HEK293 (cell line): ENCODE measurements at regions not wholly inside any gene's neighbourhood (a gene's known extent, or its start where the extent isn't known, plus 50 kb on each side); places are given as distances from the start of the nearest gene placed in this dataset.

Experiments used
- CTCF ChIA-PET: fragments of 350-600 bp; formaldehyde crosslinking; extraction: SDS; loops from one replicate; lab custom pipeline; 2021; ENCODE audit warnings: antibody characterized with exemption; lab: Yijun Ruan, JAX
- POLR2A ChIA-PET: fragments of 300-600 bp; formaldehyde crosslinking; extraction: SDS; loops from one replicate; lab custom pipeline; 2020; ENCODE audit warnings: antibody characterized with exemption, inconsistent platforms; lab: Yijun Ruan, JAX
- H3K27ac ChIP-seq: fragments of 200-500 bp; sonication (Bioruptor generic); 2 replicates; pipeline ENCODE4 v1.5.1; 2014; ENCODE audit warnings: low read depth, low read length, control low read depth, inconsistent platforms; ENCODE audit errors: extremely low read depth
- H3K36me3 ChIP-seq, 2 experiments: fragments of 200-500 bp in 1 of 2; sonication (Bioruptor generic) in 1 of 2; 1 replicate in 1 of 2; 2 replicates in 1 of 2; pipeline ENCODE4 v1.5.1; 2014 to 2017; ENCODE audit warnings: inconsistent platforms in 2 of 2, low read length in 2 of 2; ENCODE audit not compliant: control insufficient read depth in 2 of 2, insufficient read depth in 1 of 2
- H3K4me1 ChIP-seq: fragments of 200-500 bp; sonication (Bioruptor generic); 2 replicates; pipeline ENCODE4 v1.5.1; 2014; ENCODE audit warnings: mild to moderate bottlenecking, low read length, inconsistent platforms; ENCODE audit not compliant: control insufficient read depth, insufficient read depth
- H3K4me3 ChIP-seq: 2 replicates; pipeline ENCODE4 v1.5.1; 2011; ENCODE audit warnings: low read depth, mild to moderate bottlenecking, control low read depth, low read length, moderate library complexity
- H3K9me3 ChIP-seq: fragments of 200-500 bp; sonication (Bioruptor generic); 2 replicates; pipeline ENCODE4 v1.5.1; 2014; ENCODE audit warnings: low read depth, low read length, inconsistent platforms; ENCODE audit not compliant: control insufficient read depth, insufficient read depth
- BCL11B ChIP-seq: fragments of 450-650 bp; formaldehyde crosslinking; IDR thresholded peaks from 2 replicates; pipeline ENCODE4 v1.5.1; 2016; ENCODE audit warnings: low read depth, missing biosample characterization, missing genetic modification characterization
- EGR2 ChIP-seq: fragments of 450-650 bp; formaldehyde crosslinking; IDR thresholded peaks from 2 replicates; pipeline ENCODE4 v1.5.1; 2016; ENCODE audit warnings: low read depth, missing biosample characterization, missing genetic modification characterization
- GLI4 ChIP-seq: fragments of 450-650 bp; formaldehyde crosslinking; IDR thresholded peaks from 2 replicates; pipeline ENCODE4 v1.5.1; 2016; ENCODE audit warnings: missing biosample characterization, missing genetic modification characterization
- HOXA7 ChIP-seq: sonication (generic); formaldehyde crosslinking; IDR thresholded peaks from 2 replicates; pipeline ENCODE4 v1.8.1; 2022; ENCODE audit warnings: missing genetic modification reagents, borderline replicate concordance
- HOXC10 ChIP-seq: sonication (generic); formaldehyde crosslinking; IDR thresholded peaks from 2 replicates; pipeline ENCODE4 v1.8.1; 2023; ENCODE audit warnings: mild to moderate bottlenecking, missing genetic modification reagents
- OVOL3 ChIP-seq: fragments of 450-650 bp; formaldehyde crosslinking; IDR thresholded peaks from 2 replicates; pipeline ENCODE4 v1.5.1; 2016; ENCODE audit warnings: missing biosample characterization, missing genetic modification characterization
- RBAK ChIP-seq: fragments of 450-650 bp; formaldehyde crosslinking; IDR thresholded peaks from 2 replicates; pipeline ENCODE4 v1.5.1; 2016; ENCODE audit warnings: missing biosample characterization, missing genetic modification characterization
- SALL2 ChIP-seq: fragments of 450-650 bp; formaldehyde crosslinking; IDR thresholded peaks from 2 replicates; pipeline ENCODE4 v1.5.0; 2017; ENCODE audit warnings: missing biosample characterization, mild to moderate bottlenecking, missing genetic modification characterization, borderline replicate concordance
- SP2 ChIP-seq: fragments of 450-650 bp; formaldehyde crosslinking; IDR thresholded peaks from 2 replicates; pipeline ENCODE4 v1.5.1; 2016; ENCODE audit warnings: missing biosample characterization, missing genetic modification characterization
- ZNF114 ChIP-seq: fragments of 450-650 bp; formaldehyde crosslinking; IDR thresholded peaks from 2 replicates; pipeline ENCODE4 v1.5.0; 2017; ENCODE audit warnings: missing biosample characterization, missing genetic modification characterization
- ZNF140 ChIP-seq: fragments of 450-650 bp; formaldehyde crosslinking; IDR thresholded peaks from 2 replicates; pipeline ENCODE4 v1.5.1; 2016; ENCODE audit warnings: missing biosample characterization, missing genetic modification characterization
- ZNF157 ChIP-seq: fragments of 450-650 bp; formaldehyde crosslinking; IDR thresholded peaks from 2 replicates; pipeline ENCODE4 v1.5.1; 2016; ENCODE audit warnings: missing biosample characterization, missing genetic modification characterization
- ZNF23 ChIP-seq: fragments of 450-650 bp; formaldehyde crosslinking; IDR thresholded peaks from 2 replicates; pipeline ENCODE4 v1.5.1; 2016; ENCODE audit warnings: missing biosample characterization, missing genetic modification characterization, borderline replicate concordance
- ZNF324 ChIP-seq: fragments of 450-650 bp; formaldehyde crosslinking; IDR thresholded peaks from 2 replicates; pipeline ENCODE4 v1.5.1; 2016; ENCODE audit warnings: missing biosample characterization, missing genetic modification characterization
- ZNF341 ChIP-seq: fragments of 450-650 bp; formaldehyde crosslinking; IDR thresholded peaks from 2 replicates; pipeline ENCODE4; 2016; ENCODE audit warnings: low read depth, missing biosample characterization, missing genetic modification characterization
- ZNF423 ChIP-seq: fragments of 450-650 bp; formaldehyde crosslinking; IDR thresholded peaks from 2 replicates; pipeline ENCODE4 v1.5.1; 2016; ENCODE audit warnings: missing biosample characterization, missing genetic modification characterization
- ZNF561 ChIP-seq: fragments of 450-650 bp; IDR thresholded peaks from 2 replicates; pipeline ENCODE4 v1.5.1; 2018; ENCODE audit warnings: missing biosample characterization, missing genetic modification characterization, borderline replicate concordance
- ZNF571 ChIP-seq: fragments of 450-650 bp; formaldehyde crosslinking; IDR thresholded peaks from 2 replicates; pipeline ENCODE4 v1.5.0; 2017; ENCODE audit warnings: missing biosample characterization, missing genetic modification characterization
- ZNF585B ChIP-seq: fragments of 450-650 bp; formaldehyde crosslinking; IDR thresholded peaks from 2 replicates; pipeline ENCODE4 v1.5.1; 2016; ENCODE audit warnings: missing biosample characterization, missing genetic modification characterization
- ZNF600 ChIP-seq: fragments of 450-650 bp; formaldehyde crosslinking; IDR thresholded peaks from 2 replicates; pipeline ENCODE4 v1.5.1; 2016; ENCODE audit warnings: missing biosample characterization, missing genetic modification characterization
- ZNF623 ChIP-seq: fragments of 450-650 bp; formaldehyde crosslinking; IDR thresholded peaks from 2 replicates; pipeline ENCODE4 v1.5.1; 2016; ENCODE audit warnings: missing biosample characterization, missing genetic modification characterization
- ZNF747 ChIP-seq: fragments of 450-650 bp; formaldehyde crosslinking; IDR thresholded peaks from 2 replicates; pipeline ENCODE4 v1.5.1; 2016; ENCODE audit warnings: missing biosample characterization, missing genetic modification characterization
- ZNF776 ChIP-seq: fragments of 450-650 bp; formaldehyde crosslinking; IDR thresholded peaks from 2 replicates; pipeline ENCODE4 v1.5.0; 2017; ENCODE audit warnings: missing biosample characterization, missing genetic modification characterization, borderline replicate concordance
- TF ChIP-seq, protein P1 (sequence below): fragments of 450-650 bp; formaldehyde crosslinking; IDR thresholded peaks from 2 replicates; pipeline ENCODE4 v1.5.1; 2017; ENCODE audit warnings: missing biosample characterization, missing genetic modification characterization
- TF ChIP-seq, protein P2 (sequence below): fragments of 450-650 bp; formaldehyde crosslinking; IDR thresholded peaks from 2 replicates; pipeline ENCODE4 v1.5.1; 2017; ENCODE audit warnings: missing biosample characterization, missing genetic modification characterization
- TF ChIP-seq, protein P3 (sequence below): fragments of 450-650 bp; formaldehyde crosslinking; conservative IDR thresholded peaks from 2 replicates; pipeline ENCODE4 v1.5.1; 2016; ENCODE audit warnings: low read depth, missing biosample characterization, missing genetic modification characterization

DNA sequence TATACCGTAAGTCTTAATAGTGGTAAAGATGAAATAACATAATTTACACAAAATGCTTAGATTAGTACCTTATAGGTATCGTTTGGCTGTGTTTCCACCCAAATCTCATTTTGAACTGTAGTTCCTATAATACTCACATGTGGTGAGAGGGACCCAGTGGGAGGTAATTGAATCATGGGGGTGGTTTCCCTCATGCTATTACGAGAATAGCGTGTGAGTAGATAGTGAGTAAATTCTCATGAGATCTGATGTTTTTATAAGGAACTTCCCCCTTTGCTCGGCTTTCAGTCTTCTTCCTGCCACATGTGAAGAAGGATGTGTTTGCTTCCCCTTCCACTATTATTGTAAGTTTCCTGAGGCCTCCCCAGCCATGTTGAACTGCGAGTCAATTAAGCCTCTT is 426.3 kb upstream of the POT1 start (continued):
- TF ChIP-seq ZNF23 (tag by site-specific recombination): no peak
- TF ChIP-seq HOXC10 (CRISPR knock-in tag): no peak
- TF ChIP-seq ZNF623 (tag by site-specific recombination): no peak
- TF ChIP-seq HOXA7 (CRISPR knock-in tag): no peak
- TF ChIP-seq SALL2 (tag by site-specific recombination): no peak
- no peak for TF ChIP-seq ZNF114 (tag by site-specific recombination)

DNA sequence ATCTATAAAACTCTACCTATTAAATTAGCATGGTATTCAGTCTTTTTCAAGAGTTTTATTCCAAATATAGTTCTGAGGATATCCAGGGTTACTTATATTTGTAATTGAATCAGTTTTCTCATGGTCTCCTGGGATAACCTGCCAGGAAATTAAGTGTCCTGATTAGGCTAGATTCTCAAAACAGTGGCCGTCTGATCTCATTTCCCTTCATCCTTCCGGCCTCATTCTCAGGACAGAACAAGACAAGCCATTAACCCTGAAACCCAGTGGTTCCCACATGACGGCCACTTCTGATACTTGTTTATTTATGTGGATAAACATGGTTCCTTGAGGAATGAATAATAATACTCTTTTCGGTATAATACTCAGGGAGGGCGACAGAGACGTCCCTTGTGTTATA is 417.6 kb upstream of the POT1 start:
- Histone ChIP-seq H3K4me3 (no peak overlapping the region), H3K4me1 (no peaks in the 10 kb centered on the region), H3K9me3 (no peaks in the 10 kb centered on the region), H3K36me3 (no peaks in the 10 kb centered on the region), H3K27ac (no peak overlapping the region)
- CTCF ChIA-PET: no interaction called here
- TF ChIP-seq ZNF423 (no peak), ZNF341 (no peak), ZNF561 (tag by site-specific recombination) (no peak)
- POLR2A ChIA-PET: no interaction called here

DNA sequence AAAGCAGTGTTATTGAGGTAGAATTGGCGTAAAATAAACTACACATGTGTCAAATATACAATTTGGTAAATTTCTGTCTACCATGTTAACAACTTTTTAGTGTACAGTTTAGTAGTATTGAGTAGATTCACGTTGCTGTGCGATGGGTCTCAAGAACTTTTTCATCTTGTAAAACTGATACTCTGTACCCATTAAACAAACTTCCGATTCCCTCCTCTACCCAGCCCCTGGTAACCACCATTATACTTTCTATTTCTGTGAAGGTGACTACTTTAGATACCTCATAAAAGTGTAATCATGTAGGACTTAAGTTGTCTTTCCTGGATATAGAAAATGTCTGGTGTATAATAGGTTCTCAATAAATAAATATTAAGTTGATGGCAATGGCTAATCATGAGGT is 408.5 kb upstream of the POT1 start:
- ChIA-PET POLR2A (no interaction called here), CTCF (no interaction called here)
- Histone ChIP-seq H3K9me3 (no peaks in the 10 kb centered on the region), H3K4me1 (no peaks in the 10 kb centered on the region), H3K27ac (no peak overlapping the region), H3K4me3 (no peak overlapping the region), H3K36me3 (no peaks in the 10 kb centered on the region)
- TF ChIP-seq EGR2 (tag by site-specific recombination) (no peak), ZNF747 (tag by site-specific recombination) (no peak), RBAK (no peak), ZNF623 (tag by site-specific recombination) (no peak), GLI4 (tag by site-specific recombination) (no peak), ZNF776 (tag by site-specific recombination) (no peak), ZNF571 (no peak)
- TF ChIP-seq, protein P1, sequence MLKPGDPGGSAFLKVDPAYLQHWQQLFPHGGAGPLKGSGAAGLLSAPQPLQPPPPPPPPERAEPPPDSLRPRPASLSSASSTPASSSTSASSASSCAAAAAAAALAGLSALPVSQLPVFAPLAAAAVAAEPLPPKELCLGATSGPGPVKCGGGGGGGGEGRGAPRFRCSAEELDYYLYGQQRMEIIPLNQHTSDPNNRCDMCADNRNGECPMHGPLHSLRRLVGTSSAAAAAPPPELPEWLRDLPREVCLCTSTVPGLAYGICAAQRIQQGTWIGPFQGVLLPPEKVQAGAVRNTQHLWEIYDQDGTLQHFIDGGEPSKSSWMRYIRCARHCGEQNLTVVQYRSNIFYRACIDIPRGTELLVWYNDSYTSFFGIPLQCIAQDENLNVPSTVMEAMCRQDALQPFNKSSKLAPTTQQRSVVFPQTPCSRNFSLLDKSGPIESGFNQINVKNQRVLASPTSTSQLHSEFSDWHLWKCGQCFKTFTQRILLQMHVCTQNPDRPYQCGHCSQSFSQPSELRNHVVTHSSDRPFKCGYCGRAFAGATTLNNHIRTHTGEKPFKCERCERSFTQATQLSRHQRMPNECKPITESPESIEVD (tag by site-specific recombination): no peak
- TF ChIP-seq, protein P2, sequence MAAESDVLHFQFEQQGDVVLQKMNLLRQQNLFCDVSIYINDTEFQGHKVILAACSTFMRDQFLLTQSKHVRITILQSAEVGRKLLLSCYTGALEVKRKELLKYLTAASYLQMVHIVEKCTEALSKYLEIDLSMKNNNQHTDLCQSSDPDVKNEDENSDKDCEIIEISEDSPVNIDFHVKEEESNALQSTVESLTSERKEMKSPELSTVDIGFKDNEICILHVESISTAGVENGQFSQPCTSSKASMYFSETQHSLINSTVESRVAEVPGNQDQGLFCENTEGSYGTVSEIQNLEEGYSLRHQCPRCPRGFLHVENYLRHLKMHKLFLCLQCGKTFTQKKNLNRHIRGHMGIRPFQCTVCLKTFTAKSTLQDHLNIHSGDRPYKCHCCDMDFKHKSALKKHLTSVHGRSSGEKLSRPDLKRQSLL (tag by site-specific recombination): no peak

DNA sequence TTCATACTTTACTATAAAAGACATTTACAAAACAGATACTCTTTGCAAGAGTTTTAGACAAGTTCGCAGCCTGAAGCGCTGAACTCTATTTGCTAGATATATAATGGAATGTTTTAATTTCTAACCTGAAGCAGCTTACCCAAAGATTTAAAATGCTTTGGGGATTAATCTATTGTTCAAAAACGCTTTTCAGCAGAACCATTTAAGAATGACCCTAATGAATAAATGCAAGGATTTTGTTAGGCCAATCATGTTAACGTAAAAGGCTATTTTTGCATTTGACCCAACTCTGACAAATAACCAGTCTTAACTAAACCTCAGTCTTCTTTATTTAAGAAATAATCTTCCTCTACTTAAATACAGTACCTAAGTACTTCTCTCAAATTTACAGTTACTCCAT is 406.7 kb upstream of the POT1 start:
- no peak overlapping the region for H3K4me3 ChIP-seq
- CTCF ChIA-PET: interaction anchor here (0.6 kb wide), 1 partner anchor 58 kb away, joined by 3 read pairs; no protein-coding TSS in a partner anchor
- TF ChIP-seq ZNF157 (no peak), ZNF324 (tag by site-specific recombination) (no peak), ZNF140 (tag by site-specific recombination) (no peak), SP2 (tag by site-specific recombination) (no peak), OVOL3 (tag by site-specific recombination) (no peak), ZNF585B (tag by site-specific recombination) (no peak), ZNF600 (tag by site-specific recombination) (no peak), BCL11B (no peak)
- TF ChIP-seq, protein P3, sequence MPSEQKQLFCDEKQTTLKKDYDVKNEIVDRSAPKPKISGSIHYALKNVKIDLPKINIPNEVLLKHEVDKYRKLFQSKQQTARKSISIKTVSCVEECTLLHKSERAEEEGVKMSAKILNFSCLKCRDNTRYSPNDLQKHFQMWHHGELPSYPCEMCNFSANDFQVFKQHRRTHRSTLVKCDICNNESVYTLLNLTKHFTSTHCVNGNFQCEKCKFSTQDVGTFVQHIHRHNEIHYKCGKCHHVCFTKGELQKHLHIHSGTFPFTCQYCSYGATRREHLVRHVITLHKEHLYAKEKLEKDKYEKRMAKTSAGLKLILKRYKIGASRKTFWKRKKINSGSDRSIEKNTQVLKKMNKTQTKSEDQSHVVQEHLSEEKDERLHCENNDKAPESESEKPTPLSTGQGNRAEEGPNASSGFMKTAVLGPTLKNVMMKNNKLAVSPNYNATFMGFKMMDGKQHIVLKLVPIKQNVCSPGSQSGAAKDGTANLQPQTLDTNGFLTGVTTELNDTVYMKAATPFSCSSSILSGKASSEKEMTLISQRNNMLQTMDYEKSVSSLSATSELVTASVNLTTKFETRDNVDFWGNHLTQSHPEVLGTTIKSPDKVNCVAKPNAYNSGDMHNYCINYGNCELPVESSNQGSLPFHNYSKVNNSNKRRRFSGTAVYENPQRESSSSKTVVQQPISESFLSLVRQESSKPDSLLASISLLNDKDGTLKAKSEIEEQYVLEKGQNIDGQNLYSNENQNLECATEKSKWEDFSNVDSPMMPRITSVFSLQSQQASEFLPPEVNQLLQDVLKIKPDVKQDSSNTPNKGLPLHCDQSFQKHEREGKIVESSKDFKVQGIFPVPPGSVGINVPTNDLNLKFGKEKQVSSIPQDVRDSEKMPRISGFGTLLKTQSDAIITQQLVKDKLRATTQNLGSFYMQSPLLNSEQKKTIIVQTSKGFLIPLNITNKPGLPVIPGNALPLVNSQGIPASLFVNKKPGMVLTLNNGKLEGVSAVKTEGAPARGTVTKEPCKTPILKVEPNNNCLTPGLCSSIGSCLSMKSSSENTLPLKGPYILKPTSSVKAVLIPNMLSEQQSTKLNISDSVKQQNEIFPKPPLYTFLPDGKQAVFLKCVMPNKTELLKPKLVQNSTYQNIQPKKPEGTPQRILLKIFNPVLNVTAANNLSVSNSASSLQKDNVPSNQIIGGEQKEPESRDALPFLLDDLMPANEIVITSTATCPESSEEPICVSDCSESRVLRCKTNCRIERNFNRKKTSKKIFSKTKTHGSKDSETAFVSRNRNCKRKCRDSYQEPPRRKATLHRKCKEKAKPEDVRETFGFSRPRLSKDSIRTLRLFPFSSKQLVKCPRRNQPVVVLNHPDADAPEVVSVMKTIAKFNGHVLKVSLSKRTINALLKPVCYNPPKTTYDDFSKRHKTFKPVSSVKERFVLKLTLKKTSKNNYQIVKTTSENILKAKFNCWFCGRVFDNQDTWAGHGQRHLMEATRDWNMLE: no peak

More for the DNA sequence above, 406.7 kb upstream of the POT1 start:
- Histone ChIP-seq H3K27ac (no peak overlapping the region), H3K9me3 (no peaks in the 10 kb centered on the region), H3K4me1 (no peaks in the 10 kb centered on the region), H3K36me3 (no peaks in the 10 kb centered on the region)
- POLR2A ChIA-PET: no interaction called here
